A549 (cell line): ENCODE measurements at regions not wholly inside any gene's neighbourhood (a gene's known extent, or its start where the extent isn't known, plus 50 kb on each side); places are given as distances from the start of the nearest gene placed in this dataset.

Source experiments
- CEBPB ChIP-seq, 2 experiments: fragments of >200 bp in 1 of 2; sonication (Bioruptor Twin) in 1 of 2; formaldehyde crosslinking in 1 of 2; IDR thresholded peaks; 2 replicates each; pipeline ENCODE4 v1.6.1; 2012 to 2016
- EHMT2 ChIP-seq: fragments of 200-600 bp; sonication (generic); IDR thresholded peaks from 2 replicates; pipeline ENCODE4 v1.6.1; 2016; ENCODE audit warnings: antibody characterized with exemption, low read depth, mild to moderate bottlenecking, moderate library complexity
- NFE2L2 ChIP-seq: fragments of 150-350 bp; conservative IDR thresholded peaks from 2 replicates; pipeline ENCODE4 v1.6.1; 2014; ENCODE audit warnings: low read length
- NR3C1 ChIP-seq: fragments of >200 bp; sonication (Bioruptor Twin); formaldehyde crosslinking; IDR thresholded peaks from 3 replicates; pipeline ENCODE4 v1.6.1; 2017
- POLR2A ChIP-seq: IDR thresholded peaks from 2 replicates; pipeline ENCODE4 v1.6.1; 2012; ENCODE audit warnings: mild to moderate bottlenecking, low read length
- SREBF2 ChIP-seq: fragments of 450-650 bp; IDR thresholded peaks from 2 replicates; pipeline ENCODE4 v1.6.1; 2014; ENCODE audit warnings: mild to moderate bottlenecking, moderate library complexity
- TP53 ChIP-seq: fragments of 250-450 bp; sonication (Bioruptor Pico); IDR thresholded peaks from 2 replicates; pipeline ENCODE4 v1.5.0; 2021; ENCODE audit warnings: mild to moderate bottlenecking, moderate library complexity
- TF ChIP-seq, protein P1 (sequence below): fragments of >200 bp; sonication (Bioruptor Twin); formaldehyde crosslinking; IDR thresholded peaks from 3 replicates; pipeline ENCODE4 v1.5.1; 2016

GRCh38 chr13:63149375-63149774 is 1733.7 kb upstream of the PCDH20 start:
- TF ChIP-seq, protein P1, sequence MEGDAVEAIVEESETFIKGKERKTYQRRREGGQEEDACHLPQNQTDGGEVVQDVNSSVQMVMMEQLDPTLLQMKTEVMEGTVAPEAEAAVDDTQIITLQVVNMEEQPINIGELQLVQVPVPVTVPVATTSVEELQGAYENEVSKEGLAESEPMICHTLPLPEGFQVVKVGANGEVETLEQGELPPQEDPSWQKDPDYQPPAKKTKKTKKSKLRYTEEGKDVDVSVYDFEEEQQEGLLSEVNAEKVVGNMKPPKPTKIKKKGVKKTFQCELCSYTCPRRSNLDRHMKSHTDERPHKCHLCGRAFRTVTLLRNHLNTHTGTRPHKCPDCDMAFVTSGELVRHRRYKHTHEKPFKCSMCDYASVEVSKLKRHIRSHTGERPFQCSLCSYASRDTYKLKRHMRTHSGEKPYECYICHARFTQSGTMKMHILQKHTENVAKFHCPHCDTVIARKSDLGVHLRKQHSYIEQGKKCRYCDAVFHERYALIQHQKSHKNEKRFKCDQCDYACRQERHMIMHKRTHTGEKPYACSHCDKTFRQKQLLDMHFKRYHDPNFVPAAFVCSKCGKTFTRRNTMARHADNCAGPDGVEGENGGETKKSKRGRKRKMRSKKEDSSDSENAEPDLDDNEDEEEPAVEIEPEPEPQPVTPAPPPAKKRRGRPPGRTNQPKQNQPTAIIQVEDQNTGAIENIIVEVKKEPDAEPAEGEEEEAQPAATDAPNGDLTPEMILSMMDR: no peak
- TF ChIP-seq POLR2A (no peak), NFE2L2 (no peak), SREBF2 (no peak), CEBPB (IDR thresholded peaks at IDR 0.05) (no peak), TP53 (CRISPR knock-in tag) (no peak), EHMT2 (no peak), NR3C1 (no peak)
